Neural cell (in vitro differentiated cells): ENCODE measurements at regions not wholly inside any gene's neighbourhood (a gene's known extent, or its start where the extent isn't known, plus 50 kb on each side); places are given as distances from the start of the nearest gene placed in this dataset.

ENCODE experiments used
- H2AFZ ChIP-seq: fragments of 200-600, 300-800 bp; sonication (generic), shearing (Covaris generic); 2 replicates; pipeline ENCODE4 v1.6.0; 2014; ENCODE audit warnings: low read depth, mild to moderate bottlenecking, antibody characterized with exemption, low read length, moderate library complexity
- H3F3A ChIP-seq: fragments of 200-600 bp; shearing (Covaris generic); 2 replicates; pipeline ENCODE4 v1.6.1; 2016; ENCODE audit warnings: mild to moderate bottlenecking, moderate library complexity, mixed read lengths, antibody characterized with exemption, low read length; ENCODE audit not compliant: insufficient read depth, poor library complexity, severe bottlenecking
- H3K27ac ChIP-seq: fragments of 200-600, 300-800 bp; sonication (generic), shearing (Covaris generic); 2 replicates; pipeline ENCODE4 v1.5.1; 2014; ENCODE audit warnings: mild to moderate bottlenecking, low read length, moderate library complexity
- H3K27me3 ChIP-seq: fragments of 300-800, 200-600 bp; sonication (generic), shearing (Covaris generic); 2 replicates; pipeline ENCODE4 v1.6.0; 2014; ENCODE audit warnings: mild to moderate bottlenecking, low read depth, low read length, moderate library complexity; ENCODE audit not compliant: insufficient read depth
- H3K36me3 ChIP-seq: fragments of 300-800, 200-600 bp; sonication (generic), shearing (Covaris generic); 2 replicates; pipeline ENCODE4 v1.5.1; 2014; ENCODE audit warnings: mild to moderate bottlenecking, antibody characterized with exemption, low read length, moderate library complexity; ENCODE audit not compliant: insufficient read depth
- H3K4me2 ChIP-seq: fragments of 300-800, 200-600 bp; sonication (generic), shearing (Covaris generic); 2 replicates; pipeline ENCODE4 v1.6.0; 2014; ENCODE audit warnings: mild to moderate bottlenecking, low read length
- H3K4me3 ChIP-seq: fragments of 300-800, 200-600 bp; sonication (generic), shearing (Covaris generic); 2 replicates; pipeline ENCODE4 v1.5.1; 2014; ENCODE audit warnings: mild to moderate bottlenecking, low read length, moderate library complexity
- H3K79me2 ChIP-seq: fragments of 200-600 bp; shearing (Covaris generic); replicated peaks from 2 replicates; pipeline ENCODE4 v1.6.0; 2014; ENCODE audit warnings: mild to moderate bottlenecking, low read length, moderate library complexity; ENCODE audit not compliant: insufficient read depth
- H3K9ac ChIP-seq: fragments of 300-800, 200-600 bp; sonication (generic), shearing (Covaris generic); 2 replicates; pipeline ENCODE4 v1.6.1; 2016; ENCODE audit warnings: mild to moderate bottlenecking, low read length, mixed read lengths
- H3K9me2 ChIP-seq: fragments of 200-600 bp; shearing (Covaris generic); 2 replicates; pipeline ENCODE4 v1.6.1; 2016; ENCODE audit warnings: mild to moderate bottlenecking, low read length, mixed read lengths; ENCODE audit not compliant: insufficient read depth
- H3K9me3 ChIP-seq: fragments of 200-600, 300-800 bp; sonication (generic), shearing (Covaris generic); 2 replicates; pipeline ENCODE4 v1.6.1; 2016; ENCODE audit warnings: mild to moderate bottlenecking, mixed run types, low read length, moderate library complexity, mixed read lengths
- H4K20me1 ChIP-seq: fragments of 200-600 bp; shearing (Covaris generic); 2 replicates; pipeline ENCODE4 v1.6.1; 2016; ENCODE audit warnings: mild to moderate bottlenecking, mixed run types; ENCODE audit not compliant: insufficient read depth
- CTCF ChIP-seq: fragments of 450-650 bp; IDR thresholded peaks from 2 replicates; pipeline ENCODE4 v1.5.1; 2014; ENCODE audit warnings: antibody characterized with exemption, mild to moderate bottlenecking, moderate library complexity; ENCODE audit not compliant: poor library complexity, severe bottlenecking
- EP300 ChIP-seq: fragments of 450-650 bp; conservative IDR thresholded peaks from 2 replicates; pipeline ENCODE4 v1.6.1; 2014; ENCODE audit warnings: antibody characterized with exemption, mild to moderate bottlenecking, moderate library complexity; ENCODE audit not compliant: poor library complexity, severe bottlenecking
- EZH2 ChIP-seq: fragments of 200-600, 300-800 bp; shearing (Covaris generic), sonication (generic); IDR thresholded peaks from 2 replicates; pipeline ENCODE4 v1.6.1; 2014; ENCODE audit warnings: antibody characterized with exemption, low read length, borderline replicate concordance, mild to moderate bottlenecking; ENCODE audit not compliant: insufficient read depth, poor library complexity, severe bottlenecking
- MXI1 ChIP-seq: fragments of 450-650 bp; conservative IDR thresholded peaks from 2 replicates; pipeline ENCODE4 v1.6.1; 2014; ENCODE audit warnings: antibody characterized with exemption, mild to moderate bottlenecking; ENCODE audit not compliant: poor library complexity, severe bottlenecking
- POLR2AphosphoS5 ChIP-seq: IDR thresholded peaks from 2 replicates; pipeline ENCODE4 v1.6.1; 2012
- RAD21 ChIP-seq: fragments of 450-650 bp; conservative IDR thresholded peaks from 2 replicates; pipeline ENCODE4 v1.6.1; 2014; ENCODE audit warnings: antibody characterized with exemption, mild to moderate bottlenecking, moderate library complexity
- SMC3 ChIP-seq: fragments of 450-650 bp; conservative IDR thresholded peaks from 2 replicates; pipeline ENCODE4 v1.6.1; 2014; ENCODE audit warnings: antibody characterized with exemption, mild to moderate bottlenecking, moderate library complexity; ENCODE audit not compliant: poor library complexity
- TAF1 ChIP-seq: IDR thresholded peaks from 2 replicates; pipeline ENCODE4 v1.6.1; 2012; ENCODE audit warnings: low read depth
- TF ChIP-seq, protein P1 (sequence below): IDR thresholded peaks from 2 replicates; pipeline ENCODE4 v1.6.1; 2012; ENCODE audit warnings: borderline replicate concordance

- Histone ChIP-seq H3K4me2 (no peak overlapping the region), H3K27ac (no peak overlapping the region), H3K9me3 (no peaks in the 10 kb centered on the region), H3K79me2 (no peaks in the 10 kb centered on the region), H3K9ac (no peak overlapping the region), H3K27me3 (no peaks in the 10 kb centered on the region), H2AFZ (no peak overlapping the region), H3K36me3 (no peaks in the 10 kb centered on the region), H4K20me1 (no peaks in the 10 kb centered on the region), H3F3A (no peaks in the 10 kb centered on the region), H3K4me3 (no peak overlapping the region), H3K9me2 (no peaks in the 10 kb centered on the region)
- TF ChIP-seq EZH2 (no peak), POLR2AphosphoS5 (no peak), TAF1 (no peak), CTCF (no peak), MXI1 (no peak), SMC3 (no peak), EP300 (no peak), RAD21 (no peak)
- TF ChIP-seq, protein P1, sequence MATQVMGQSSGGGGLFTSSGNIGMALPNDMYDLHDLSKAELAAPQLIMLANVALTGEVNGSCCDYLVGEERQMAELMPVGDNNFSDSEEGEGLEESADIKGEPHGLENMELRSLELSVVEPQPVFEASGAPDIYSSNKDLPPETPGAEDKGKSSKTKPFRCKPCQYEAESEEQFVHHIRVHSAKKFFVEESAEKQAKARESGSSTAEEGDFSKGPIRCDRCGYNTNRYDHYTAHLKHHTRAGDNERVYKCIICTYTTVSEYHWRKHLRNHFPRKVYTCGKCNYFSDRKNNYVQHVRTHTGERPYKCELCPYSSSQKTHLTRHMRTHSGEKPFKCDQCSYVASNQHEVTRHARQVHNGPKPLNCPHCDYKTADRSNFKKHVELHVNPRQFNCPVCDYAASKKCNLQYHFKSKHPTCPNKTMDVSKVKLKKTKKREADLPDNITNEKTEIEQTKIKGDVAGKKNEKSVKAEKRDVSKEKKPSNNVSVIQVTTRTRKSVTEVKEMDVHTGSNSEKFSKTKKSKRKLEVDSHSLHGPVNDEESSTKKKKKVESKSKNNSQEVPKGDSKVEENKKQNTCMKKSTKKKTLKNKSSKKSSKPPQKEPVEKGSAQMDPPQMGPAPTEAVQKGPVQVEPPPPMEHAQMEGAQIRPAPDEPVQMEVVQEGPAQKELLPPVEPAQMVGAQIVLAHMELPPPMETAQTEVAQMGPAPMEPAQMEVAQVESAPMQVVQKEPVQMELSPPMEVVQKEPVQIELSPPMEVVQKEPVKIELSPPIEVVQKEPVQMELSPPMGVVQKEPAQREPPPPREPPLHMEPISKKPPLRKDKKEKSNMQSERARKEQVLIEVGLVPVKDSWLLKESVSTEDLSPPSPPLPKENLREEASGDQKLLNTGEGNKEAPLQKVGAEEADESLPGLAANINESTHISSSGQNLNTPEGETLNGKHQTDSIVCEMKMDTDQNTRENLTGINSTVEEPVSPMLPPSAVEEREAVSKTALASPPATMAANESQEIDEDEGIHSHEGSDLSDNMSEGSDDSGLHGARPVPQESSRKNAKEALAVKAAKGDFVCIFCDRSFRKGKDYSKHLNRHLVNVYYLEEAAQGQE, result no peak
These were observed 1139.3 kb downstream of the BRD1 start for GRCh38 chr22:48688366-48688765.

GRCh38 chr22:48687606-48688005 is 1140.1 kb downstream of the BRD1 start:
- no peaks in the 10 kb centered on the region for H3K27me3 ChIP-seq
- no peaks in the 10 kb centered on the region for H3K9me3 ChIP-seq
- H3K4me3 ChIP-seq, result no peak overlapping the region
- H3F3A ChIP-seq, result no peaks in the 10 kb centered on the region
- no peaks in the 10 kb centered on the region for H3K9me2 ChIP-seq
- H3K4me2 ChIP-seq, result no peak overlapping the region
- H3K79me2 ChIP-seq, result no peaks in the 10 kb centered on the region
- H3K27ac ChIP-seq, result no peak overlapping the region
- TF ChIP-seq CTCF, result no peak
- TF ChIP-seq, protein P1, result no peak
- TF ChIP-seq RAD21, result no peak
- TF ChIP-seq EP300, result no peak
- TF ChIP-seq SMC3, result no peak
- no peak for TF ChIP-seq TAF1
- TF ChIP-seq MXI1, result no peak
- no peak for TF ChIP-seq EZH2
- H3K9ac ChIP-seq, result no peak overlapping the region
- no peaks in the 10 kb centered on the region for H4K20me1 ChIP-seq
- no peak overlapping the region for H2AFZ ChIP-seq
- H3K36me3 ChIP-seq, result no peaks in the 10 kb centered on the region
